K562 (cell line): ENCODE measurements at regions not wholly inside any gene's neighbourhood (a gene's known extent, or its start where the extent isn't known, plus 50 kb on each side); places are given as distances from the start of the nearest gene placed in this dataset.

ENCODE experiments used
- NFE2 ChIP-seq: IDR thresholded peaks from 2 replicates; pipeline ENCODE4 v1.6.1; 2014; ENCODE audit warnings: antibody characterized with exemption, low read depth
- SMC3 ChIP-seq: conservative IDR thresholded peaks from 2 replicates; pipeline ENCODE4 v1.6.1; 2011; ENCODE audit warnings: low read depth, low read length, improper control_type of control experiment; ENCODE audit not compliant: insufficient read depth
- SPI1 ChIP-seq: IDR thresholded peaks from 2 replicates; pipeline ENCODE4 v1.6.1; 2011; ENCODE audit warnings: low read depth, low read length, control low read depth, borderline replicate concordance
- TF ChIP-seq, protein P1 (sequence below), 2 experiments: fragments of 450-650 bp in 1 of 2; sonication (generic) in 1 of 2; formaldehyde crosslinking; conservative IDR thresholded peaks; 2 replicates each; pipeline versions ENCODE4 v1.4.0 to v1.8.1; 2020 to 2022; ENCODE audit warnings: mild to moderate bottlenecking in 1 of 2, missing genetic modification reagents in 1 of 2
- TF ChIP-seq, protein P2 (sequence below): fragments of 450-650 bp; formaldehyde crosslinking; IDR thresholded peaks from 2 replicates; pipeline ENCODE4 v1.4.0; 2022; ENCODE audit warnings: missing genetic modification characterization

DNA sequence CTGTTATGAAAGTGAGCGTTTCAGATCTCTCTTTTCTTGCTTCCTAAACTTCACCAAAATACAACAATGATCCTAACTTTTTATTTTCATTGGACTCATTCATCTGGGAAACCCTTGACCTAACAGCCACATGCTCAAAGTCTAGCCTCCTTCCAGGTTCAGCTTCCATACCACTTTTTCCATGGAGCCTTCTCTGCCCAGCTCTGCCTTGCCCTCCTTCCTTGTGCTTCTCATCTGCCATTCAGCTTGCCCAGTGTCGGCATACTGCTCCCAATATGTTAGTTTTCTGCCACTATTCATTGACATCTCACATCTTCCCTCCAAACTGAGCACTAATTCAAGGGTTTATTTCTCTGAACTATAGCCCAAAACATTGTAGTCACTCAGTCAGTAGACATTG, 214.7 kb downstream of the RAD51AP2 start:
- TF ChIP-seq, protein P1, sequence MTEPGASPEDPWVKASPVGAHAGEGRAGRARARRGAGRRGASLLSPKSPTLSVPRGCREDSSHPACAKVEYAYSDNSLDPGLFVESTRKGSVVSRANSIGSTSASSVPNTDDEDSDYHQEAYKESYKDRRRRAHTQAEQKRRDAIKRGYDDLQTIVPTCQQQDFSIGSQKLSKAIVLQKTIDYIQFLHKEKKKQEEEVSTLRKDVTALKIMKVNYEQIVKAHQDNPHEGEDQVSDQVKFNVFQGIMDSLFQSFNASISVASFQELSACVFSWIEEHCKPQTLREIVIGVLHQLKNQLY (CRISPR knock-in tag; conservative IDR thresholded peaks at IDR 0.05): no peak
- TF ChIP-seq SMC3: no peak
- TF ChIP-seq SPI1: no peak
- TF ChIP-seq, protein P2, sequence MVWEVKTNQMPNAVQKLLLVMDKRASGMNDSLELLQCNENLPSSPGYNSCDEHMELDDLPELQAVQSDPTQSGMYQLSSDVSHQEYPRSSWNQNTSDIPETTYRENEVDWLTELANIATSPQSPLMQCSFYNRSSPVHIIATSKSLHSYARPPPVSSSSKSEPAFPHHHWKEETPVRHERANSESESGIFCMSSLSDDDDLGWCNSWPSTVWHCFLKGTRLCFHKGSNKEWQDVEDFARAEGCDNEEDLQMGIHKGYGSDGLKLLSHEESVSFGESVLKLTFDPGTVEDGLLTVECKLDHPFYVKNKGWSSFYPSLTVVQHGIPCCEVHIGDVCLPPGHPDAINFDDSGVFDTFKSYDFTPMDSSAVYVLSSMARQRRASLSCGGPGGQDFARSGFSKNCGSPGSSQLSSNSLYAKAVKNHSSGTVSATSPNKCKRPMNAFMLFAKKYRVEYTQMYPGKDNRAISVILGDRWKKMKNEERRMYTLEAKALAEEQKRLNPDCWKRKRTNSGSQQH: no peak
- TF ChIP-seq NFE2: no peak
